Keratinocyte (primary cell): ENCODE measurements at regions not wholly inside any gene's neighbourhood (a gene's known extent, or its start where the extent isn't known, plus 50 kb on each side); places are given as distances from the start of the nearest gene placed in this dataset.

ENCODE experiments used
- DNase-seq: peaks from one replicate; pipeline ENCODE4 v3.0.0-alpha.2; 2011; ENCODE audit warnings: low read depth, missing footprints, low spot score
- FAIRE-seq: peaks from 2 replicates; lab custom pipeline; 2011; peaks lifted over from hg19 to GRCh38; lab: Jason Lieb, UNC
- H2AFZ ChIP-seq: 2 replicates; pipeline ENCODE4 v1.6.0; 2012; ENCODE audit warnings: low read length, control low read depth, inconsistent platforms; ENCODE audit not compliant: control insufficient read depth
- H3K27ac ChIP-seq: 2 replicates; pipeline ENCODE4 v1.5.1; 2011; ENCODE audit warnings: low read length; ENCODE audit not compliant: control insufficient read depth, insufficient read depth
- H3K27me3 ChIP-seq: 3 replicates; pipeline ENCODE4 v1.6.0; 2011; ENCODE audit warnings: low read length; ENCODE audit not compliant: control insufficient read depth, insufficient read depth; ENCODE audit errors: extremely low read depth
- H3K36me3 ChIP-seq, 2 experiments: 2 replicates in 1 of 2; 3 replicates in 1 of 2; pipeline ENCODE4 v1.5.1; 2011; ENCODE audit warnings: low read length in 2 of 2, mild to moderate bottlenecking in 1 of 2; ENCODE audit not compliant: control insufficient read depth in 2 of 2, insufficient read depth in 2 of 2; ENCODE audit errors: extremely low read depth in 1 of 2
- H3K4me1 ChIP-seq: 3 replicates; pipeline ENCODE4 v1.5.1; 2011; ENCODE audit warnings: low read length; ENCODE audit not compliant: control insufficient read depth, insufficient read depth; ENCODE audit errors: extremely low read depth
- H3K4me2 ChIP-seq: 3 replicates; pipeline ENCODE4 v1.6.0; 2011; ENCODE audit warnings: low read depth, low read length; ENCODE audit not compliant: control insufficient read depth, insufficient read depth; ENCODE audit errors: extremely low read depth
- H3K4me3 ChIP-seq, 3 experiments: fragments of 200-600 bp in 1 of 3; sonication (generic) in 1 of 3; 2 replicates in 2 of 3; 3 replicates in 1 of 3; pipeline ENCODE4 v1.5.1; 2011 to 2016; ENCODE audit warnings: low read length in 3 of 3, mild to moderate bottlenecking in 3 of 3, control low read depth in 2 of 3, inconsistent platforms in 1 of 3, low read depth in 1 of 3, mixed read lengths in 1 of 3, mixed run types in 1 of 3, moderate library complexity in 1 of 3; ENCODE audit not compliant: control insufficient read depth in 2 of 3, insufficient read depth in 2 of 3; ENCODE audit errors: extremely low read depth in 1 of 3
- H3K79me2 ChIP-seq: 2 replicates; pipeline ENCODE4 v1.6.0; 2012; ENCODE audit warnings: low read length; ENCODE audit not compliant: control insufficient read depth, insufficient read depth
- H3K9ac ChIP-seq: 3 replicates; pipeline ENCODE4 v1.6.0; 2011; ENCODE audit warnings: low read length; ENCODE audit not compliant: control insufficient read depth, insufficient read depth; ENCODE audit errors: extremely low read depth
- H3K9me1 ChIP-seq: 3 replicates; pipeline ENCODE4 v1.6.0; 2011; ENCODE audit warnings: low read length; ENCODE audit not compliant: control insufficient read depth, insufficient read depth; ENCODE audit errors: extremely low read depth
- H3K9me3 ChIP-seq: 2 replicates; pipeline ENCODE4 v1.5.1; 2012; ENCODE audit warnings: low read depth, low read length; ENCODE audit not compliant: control insufficient read depth
- H4K20me1 ChIP-seq: 3 replicates; pipeline ENCODE4 v1.6.0; 2011; ENCODE audit warnings: low read length; ENCODE audit not compliant: control insufficient read depth, insufficient read depth; ENCODE audit errors: extremely low read depth
- EZH2 ChIP-seq: IDR thresholded peaks from one replicate; pipeline ENCODE4 v1.6.1; 2012; ENCODE audit warnings: inconsistent platforms, mild to moderate bottlenecking, low read length, moderate library complexity
- dilution Hi-C: fragments of 300-500 bp; cut with MboI; formaldehyde crosslinking; loops from one replicate; pipeline ENCODE4 v1.7.0; 2020; ENCODE audit warnings: low sequenced_read_pairs; ENCODE audit not compliant: extremely low pct_ligation_motif_present
- TF ChIP-seq, protein P1 (sequence below), 3 experiments: IDR thresholded peaks in 1 of 3; conservative IDR thresholded peaks in 1 of 3; optimal IDR thresholded peaks in 1 of 3; 2 replicates in 2 of 3; 3 replicates in 1 of 3; pipeline versions ENCODE3 to v1.5.1; 2011; ENCODE audit warnings: low read length in 3 of 3, mild to moderate bottlenecking in 3 of 3, moderate library complexity in 2 of 3, control low read depth in 1 of 3, inconsistent platforms in 1 of 3; ENCODE audit not compliant: insufficient read depth in 2 of 3; ENCODE audit errors: extremely low read depth in 1 of 3

GRCh38 chr1:68955424-68955823, 458.5 kb upstream of the DEPDC1 start:
- no peak for TF ChIP-seq EZH2
- TF ChIP-seq, protein P1, sequence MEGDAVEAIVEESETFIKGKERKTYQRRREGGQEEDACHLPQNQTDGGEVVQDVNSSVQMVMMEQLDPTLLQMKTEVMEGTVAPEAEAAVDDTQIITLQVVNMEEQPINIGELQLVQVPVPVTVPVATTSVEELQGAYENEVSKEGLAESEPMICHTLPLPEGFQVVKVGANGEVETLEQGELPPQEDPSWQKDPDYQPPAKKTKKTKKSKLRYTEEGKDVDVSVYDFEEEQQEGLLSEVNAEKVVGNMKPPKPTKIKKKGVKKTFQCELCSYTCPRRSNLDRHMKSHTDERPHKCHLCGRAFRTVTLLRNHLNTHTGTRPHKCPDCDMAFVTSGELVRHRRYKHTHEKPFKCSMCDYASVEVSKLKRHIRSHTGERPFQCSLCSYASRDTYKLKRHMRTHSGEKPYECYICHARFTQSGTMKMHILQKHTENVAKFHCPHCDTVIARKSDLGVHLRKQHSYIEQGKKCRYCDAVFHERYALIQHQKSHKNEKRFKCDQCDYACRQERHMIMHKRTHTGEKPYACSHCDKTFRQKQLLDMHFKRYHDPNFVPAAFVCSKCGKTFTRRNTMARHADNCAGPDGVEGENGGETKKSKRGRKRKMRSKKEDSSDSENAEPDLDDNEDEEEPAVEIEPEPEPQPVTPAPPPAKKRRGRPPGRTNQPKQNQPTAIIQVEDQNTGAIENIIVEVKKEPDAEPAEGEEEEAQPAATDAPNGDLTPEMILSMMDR (optimal IDR thresholded peaks at IDR 0.05 in 1 of 3, IDR thresholded peaks at IDR 0.05 in 1 of 3, conservative IDR thresholded peaks at IDR 0.05 in 1 of 3; ENCODE audit: extremely low read depth in 1 of 3, insufficient read depth in 2 of 3, low read length in 3 of 3): no peak
- Histone ChIP-seq H3K9ac (no peak overlapping the region), H3K9me3 (no peaks in the 10 kb centered on the region), H3K4me3 (no peak overlapping the region), H3K27me3 (no peaks in the 10 kb centered on the region), H3K79me2 (no peaks in the 10 kb centered on the region), H3K4me1 (no peaks in the 10 kb centered on the region), H3K4me2 (no peak overlapping the region), H3K9me1 (no peaks in the 10 kb centered on the region), H4K20me1 (no peaks in the 10 kb centered on the region), H2AFZ (no peak overlapping the region), H3K27ac (no peak overlapping the region), H3K36me3 (no peaks in the 10 kb centered on the region)
- FAIRE-seq (peak; percentile 34), DNase-seq (no peak)
- dilution Hi-C loops: no loop called here

- Histone ChIP-seq H3K9ac (no peak overlapping the region), H2AFZ (no peak overlapping the region), H3K27me3 (no peaks in the 10 kb centered on the region), H3K9me1 (no peaks in the 10 kb centered on the region), H3K79me2 (no peaks in the 10 kb centered on the region), H3K9me3 (no peaks in the 10 kb centered on the region), H3K4me1 (no peaks in the 10 kb centered on the region), H3K36me3 (no peaks in the 10 kb centered on the region), H4K20me1 (no peaks in the 10 kb centered on the region), H3K4me2 (no peak overlapping the region), H3K4me3 (no peak overlapping the region), H3K27ac (no peak overlapping the region)
- FAIRE-seq (no peak), DNase-seq (no peak)
- TF ChIP-seq, protein P1 (optimal IDR thresholded peaks at IDR 0.05 in 1 of 3, IDR thresholded peaks at IDR 0.05 in 1 of 3, conservative IDR thresholded peaks at IDR 0.05 in 1 of 3; ENCODE audit: extremely low read depth in 1 of 3, insufficient read depth in 2 of 3, low read length in 3 of 3): no peak
- TF ChIP-seq EZH2: no peak
- dilution Hi-C loops: no loop called here
Measured at GRCh38 chr1:68958958-68959357, 462.1 kb upstream of the DEPDC1 start.
